ENCODE measurements at regions not wholly inside any gene's neighbourhood (a gene's known extent, or its start where the extent isn't known, plus 50 kb on each side); places are given as distances from the start of the nearest gene placed in this dataset.

GRCh38 chr10:114753126-114753525 lies 68.5 kb upstream of the FHIP2A start:
- no peaks in the 10 kb centered on the region for H3K4me1 ChIP-seq
- no peaks in the 10 kb centered on the region for H3K36me3 ChIP-seq
- TF ChIP-seq Cebpa-rat (IDR thresholded peaks at IDR 0.05): no peak
- no peaks in the 10 kb centered on the region for H4K20me1 ChIP-seq
- H3K4me3 ChIP-seq: no peak overlapping the region
- H3K9me3 ChIP-seq: no peaks in the 10 kb centered on the region
- H3K27ac ChIP-seq: no peak overlapping the region
- H3K9ac ChIP-seq: no peak overlapping the region
- no peak overlapping the region for H3K4me2 ChIP-seq
- H3K27me3 ChIP-seq: no peaks in the 10 kb centered on the region

- no peak for TF ChIP-seq Cebpa-rat (IDR thresholded peaks at IDR 0.05)
- Histone ChIP-seq H3K4me1 (no peaks in the 10 kb centered on the region), H3K27me3 (no peaks in the 10 kb centered on the region), H3K36me3 (no peaks in the 10 kb centered on the region), H3K9ac (no peak overlapping the region), H3K4me3 (no peak overlapping the region), H3K27ac (no peak overlapping the region), H4K20me1 (no peaks in the 10 kb centered on the region), H3K9me3 (no peaks in the 10 kb centered on the region), H3K4me2 (no peak overlapping the region)
Measured at GRCh38 chr10:114754445-114755320, 66.9 kb upstream of the FHIP2A start.

- H3K27ac ChIP-seq: no peak overlapping the region
- H3K9me3 ChIP-seq: no peaks in the 10 kb centered on the region
- no peak overlapping the region for H3K9ac ChIP-seq
- no peaks in the 10 kb centered on the region for H3K4me1 ChIP-seq
- TF ChIP-seq Cebpa-rat (IDR thresholded peaks at IDR 0.05): no peak
- no peak overlapping the region for H3K4me3 ChIP-seq
- no peaks in the 10 kb centered on the region for H3K36me3 ChIP-seq
- H3K27me3 ChIP-seq: no peaks in the 10 kb centered on the region
- H4K20me1 ChIP-seq: no peaks in the 10 kb centered on the region
- H3K4me2 ChIP-seq: no peak overlapping the region
Measured at GRCh38 chr10:114755537-114755936, 66.0 kb upstream of the FHIP2A start.

GRCh38 chr10:114758331-114758730 lies 63.2 kb upstream of the FHIP2A start:
- TF ChIP-seq Cebpa-rat (IDR thresholded peaks at IDR 0.05): no peak
- no peak overlapping the region for H3K4me3 ChIP-seq
- H4K20me1 ChIP-seq: no peaks in the 10 kb centered on the region
- no peaks in the 10 kb centered on the region for H3K9me3 ChIP-seq
- H3K36me3 ChIP-seq: no peaks in the 10 kb centered on the region
- no peaks in the 10 kb centered on the region for H3K4me1 ChIP-seq
- H3K4me2 ChIP-seq: no peak overlapping the region
- H3K27me3 ChIP-seq: no peaks in the 10 kb centered on the region
- no peak overlapping the region for H3K9ac ChIP-seq
- H3K27ac ChIP-seq: no peak overlapping the region

GRCh38 chr10:114761205-114762193 lies 60.1 kb upstream of the FHIP2A start:
- Histone ChIP-seq H3K9me3 (no peaks in the 10 kb centered on the region), H4K20me1 (no peaks in the 10 kb centered on the region), H3K9ac (no peak overlapping the region)

GRCh38 chr10:114762811-114763210 lies 58.8 kb upstream of the FHIP2A start:
- peaks cover 17% of the 10 kb centered on the region for H3K27me3 ChIP-seq
- H3K4me3 ChIP-seq: no peak overlapping the region
- H4K20me1 ChIP-seq: 0 out of 2 replicates have a peak, but pooled peaks cover 5% of the 10 kb centered on the region
- TF ChIP-seq Cebpa-rat (IDR thresholded peaks at IDR 0.05): no peak
- no peaks in the 10 kb centered on the region for H3K36me3 ChIP-seq
- H3K27ac ChIP-seq: no peak overlapping the region
- peaks cover 5% of the 10 kb centered on the region; the same call in 1 of the 2 replicates for H3K4me1 ChIP-seq
- no peaks in the 10 kb centered on the region for H3K9me3 ChIP-seq
- H3K4me2 ChIP-seq: no peak overlapping the region
- H3K9ac ChIP-seq: no peak overlapping the region

More at GRCh38 chr10:114761205-114762193, 60.1 kb upstream of the FHIP2A start:
- Histone ChIP-seq H3K27me3 (peaks cover 4% of the 10 kb centered on the region), H3K4me1 (no peaks in the 10 kb centered on the region), H3K27ac (no peak overlapping the region), H3K36me3 (no peaks in the 10 kb centered on the region), H3K4me3 (no peak overlapping the region), H3K4me2 (no peak overlapping the region)
- no peak for TF ChIP-seq Cebpa-rat (IDR thresholded peaks at IDR 0.05)

- peaks cover 5% of the 10 kb centered on the region; the same call in 1 of the 2 replicates for H3K4me1 ChIP-seq
- no peak overlapping the region for H3K9ac ChIP-seq
- H4K20me1 ChIP-seq: 0 out of 2 replicates have a peak, but pooled peaks cover 5% of the 10 kb centered on the region
- H3K9me3 ChIP-seq: no peaks in the 10 kb centered on the region
- no peak overlapping the region for H3K4me2 ChIP-seq
- TF ChIP-seq Cebpa-rat (IDR thresholded peaks at IDR 0.05): no peak
- no peaks in the 10 kb centered on the region for H3K36me3 ChIP-seq
- H3K27ac ChIP-seq: no peak overlapping the region
- peaks cover 36% of the 10 kb centered on the region for H3K27me3 ChIP-seq
- H3K4me3 ChIP-seq: no peak overlapping the region
Measured at GRCh38 chr10:114764656-114765055, 56.9 kb upstream of the FHIP2A start.

GRCh38 chr10:114766470-114766869 lies 55.1 kb upstream of the FHIP2A start:
- Histone ChIP-seq H4K20me1 (0 out of 2 replicates have a peak, but pooled peaks cover 5% of the 10 kb centered on the region), H3K9me3 (no peaks in the 10 kb centered on the region), H3K27ac (no peak overlapping the region), H3K9ac (no peak overlapping the region), H3K4me2 (no peak overlapping the region), H3K4me3 (no peak overlapping the region), H3K4me1 (peaks cover 5% of the 10 kb centered on the region; the same call in 1 of the 2 replicates), H3K36me3 (no peaks in the 10 kb centered on the region), H3K27me3 (peaks cover 45% of the 10 kb centered on the region)
- no peak for TF ChIP-seq Cebpa-rat (IDR thresholded peaks at IDR 0.05)

- H3K4me2 ChIP-seq: peak overlapping the region; percentile 80
- H3K36me3 ChIP-seq: no peaks in the 10 kb centered on the region
- H4K20me1 ChIP-seq: 0 out of 2 replicates have a peak, but pooled peaks cover 5% of the 10 kb centered on the region
- H3K9ac ChIP-seq: no peak overlapping the region
- H3K27me3 ChIP-seq: peaks cover 45% of the 10 kb centered on the region
- H3K4me3 ChIP-seq: peak overlapping the region; percentile 59
- no peak overlapping the region for H3K27ac ChIP-seq
- TF ChIP-seq Cebpa-rat (IDR thresholded peaks at IDR 0.05): no peak
- no peaks in the 10 kb centered on the region for H3K9me3 ChIP-seq
- peaks cover 5% of the 10 kb centered on the region; the same call in 1 of the 2 replicates for H3K4me1 ChIP-seq
Measured at GRCh38 chr10:114767101-114767985, 54.2 kb upstream of the FHIP2A start.

Data from BLaER1 (cell line).